HG02973 (cell line): ENCODE measurements at regions not wholly inside any gene's neighbourhood (a gene's known extent, or its start where the extent isn't known, plus 50 kb on each side); places are given as distances from the start of the nearest gene placed in this dataset.
"Not testable (repeated sequence)": the region's sequence is repeated elsewhere in the genome, so short reads cannot be mapped to it uniquely, and the experiment has no call there.

ENCODE experiments used
- ATAC-seq: cut with Tn5 transposase; IDR thresholded peaks from one replicate; pipeline ENCODE4 v1.9.1; 2021; ENCODE audit warnings: moderate library complexity; ENCODE audit not compliant: unreplicated experiment

DNA sequence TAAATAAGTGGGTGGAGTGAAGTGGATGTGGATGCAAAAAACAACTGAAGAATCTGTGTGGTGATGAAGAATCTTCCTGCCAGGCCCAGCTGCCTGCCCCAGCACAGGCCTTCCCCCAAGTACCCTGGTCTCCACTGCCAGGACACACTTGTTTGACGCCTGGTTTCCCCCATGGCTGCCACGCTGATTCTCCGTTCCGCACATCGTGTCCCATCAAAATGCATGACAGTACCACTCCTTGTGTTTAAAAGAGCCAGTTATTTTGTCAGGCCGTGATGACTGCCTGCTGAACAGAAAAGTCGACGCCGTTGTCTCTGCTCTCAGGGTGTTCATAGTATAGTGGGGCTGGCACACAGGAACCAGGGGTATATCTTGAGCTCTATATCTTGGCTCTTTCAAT is 50.3 kb upstream of the KYNU start:
- no peak for ATAC-seq

DNA sequence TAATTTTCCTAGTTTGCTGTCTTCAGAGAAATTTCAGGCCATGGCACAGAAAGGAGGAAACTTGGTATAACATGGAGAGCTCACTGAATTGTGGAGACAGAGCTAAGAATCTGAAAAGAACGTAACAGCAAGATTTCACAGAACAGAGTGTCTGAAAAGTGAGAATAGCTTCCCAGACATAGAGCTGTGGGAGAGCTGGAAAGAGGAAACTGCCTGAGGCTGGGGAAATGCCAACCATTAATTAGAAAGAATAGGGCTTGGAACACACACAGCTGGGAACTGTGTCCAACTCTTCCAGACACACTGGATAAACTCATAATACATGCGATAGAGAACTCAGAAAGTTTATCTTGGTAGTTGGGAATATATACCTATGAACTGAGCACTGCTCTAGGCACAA is 51.6 kb upstream of the KYNU start:
- no peak for ATAC-seq

DNA sequence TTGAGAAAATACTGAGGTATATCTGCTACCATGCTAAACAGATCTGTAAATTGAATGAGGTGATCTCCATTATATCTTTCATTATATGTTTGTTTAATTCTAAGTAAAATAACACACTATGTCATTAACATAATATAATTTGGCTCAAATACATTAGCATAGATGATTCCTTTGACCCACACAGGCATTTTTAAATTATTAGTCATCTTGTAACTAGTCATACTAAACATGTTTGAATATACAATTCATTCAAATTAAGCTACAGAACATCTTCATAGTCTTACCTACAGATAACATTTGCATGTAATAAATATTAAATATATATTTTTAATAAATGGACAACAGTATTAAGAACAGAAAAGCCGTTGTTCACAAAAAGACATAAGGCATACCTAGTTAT is 52.7 kb upstream of the KYNU start:
- ATAC-seq, result no peak

DNA sequence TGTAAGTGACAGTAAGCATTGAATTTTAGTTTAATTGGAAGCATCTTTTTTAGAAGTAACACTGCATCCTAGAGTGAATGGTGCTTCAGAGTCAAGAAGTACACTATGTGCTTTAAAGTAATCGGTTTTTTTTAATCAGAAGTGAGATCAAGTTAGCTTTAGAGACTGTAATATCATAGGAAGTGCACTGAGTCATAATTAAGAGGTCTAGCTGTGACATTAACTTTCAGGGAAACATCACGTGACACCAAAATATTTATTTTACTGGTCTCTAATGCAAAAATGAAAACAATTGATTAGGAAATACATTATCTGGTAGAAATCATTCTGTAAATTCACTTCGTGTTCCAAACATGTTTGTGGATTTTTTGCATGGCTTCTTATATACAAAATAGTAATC is 55.3 kb upstream of the KYNU start:
- no peak for ATAC-seq

- no peak for ATAC-seq
These were observed 58.1 kb upstream of the KYNU start for GRCh38 chr2:142819411-142819810.

DNA sequence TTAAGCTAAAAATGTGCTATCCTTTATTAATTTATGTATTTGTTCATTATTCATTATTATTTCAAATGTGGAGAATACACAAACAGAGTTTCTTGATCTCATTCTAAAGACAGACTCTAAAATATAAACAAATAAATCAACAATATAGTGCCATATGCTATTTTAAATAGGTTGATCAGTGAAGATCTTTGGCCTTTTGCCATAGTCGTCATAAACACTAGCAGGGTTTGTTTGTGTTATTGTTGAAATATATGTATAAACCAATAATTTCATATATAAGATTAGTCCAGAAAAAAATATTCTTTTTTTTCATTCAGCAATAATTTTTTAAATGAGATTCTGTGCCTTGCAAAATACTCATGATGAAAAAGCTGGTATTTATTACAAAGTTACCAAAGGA is 62.1 kb upstream of the KYNU start:
- no peak for ATAC-seq

- ATAC-seq, result no peak
These were observed 63.3 kb upstream of the KYNU start for GRCh38 chr2:142813830-142814829.

- not testable (repeated sequence) for ATAC-seq
These were observed 65.8 kb upstream of the KYNU start for GRCh38 chr2:142811644-142812043.

GRCh38 chr2:142805244-142805643 is 72.2 kb upstream of the KYNU start:
- no peak for ATAC-seq

DNA sequence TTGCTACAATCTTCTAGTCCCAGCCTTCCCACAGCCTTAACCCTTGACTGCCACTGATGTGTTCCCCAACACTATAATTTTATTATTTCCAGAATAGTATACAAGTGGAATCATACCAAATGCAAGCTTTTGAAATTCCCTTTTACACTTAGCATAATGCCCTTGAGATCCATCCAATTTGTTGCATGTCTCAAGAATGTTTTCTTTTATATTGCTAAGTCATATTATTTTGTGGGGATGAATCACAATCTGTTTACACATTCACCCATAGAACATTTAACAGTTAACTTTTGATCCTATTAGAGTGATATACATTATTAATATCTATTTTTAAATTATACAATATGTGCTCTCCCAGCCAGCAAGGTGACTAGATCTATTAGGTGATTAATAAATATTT is 74.3 kb upstream of the KYNU start:
- no peak for ATAC-seq

GRCh38 chr2:142796588-142796987 is 80.9 kb upstream of the KYNU start:
- ATAC-seq, result no peak

- ATAC-seq, result no peak
These were observed 81.3 kb upstream of the KYNU start for GRCh38 chr2:142796161-142796560.

GRCh38 chr2:142794850-142795249 is 82.6 kb upstream of the KYNU start:
- no peak for ATAC-seq

DNA sequence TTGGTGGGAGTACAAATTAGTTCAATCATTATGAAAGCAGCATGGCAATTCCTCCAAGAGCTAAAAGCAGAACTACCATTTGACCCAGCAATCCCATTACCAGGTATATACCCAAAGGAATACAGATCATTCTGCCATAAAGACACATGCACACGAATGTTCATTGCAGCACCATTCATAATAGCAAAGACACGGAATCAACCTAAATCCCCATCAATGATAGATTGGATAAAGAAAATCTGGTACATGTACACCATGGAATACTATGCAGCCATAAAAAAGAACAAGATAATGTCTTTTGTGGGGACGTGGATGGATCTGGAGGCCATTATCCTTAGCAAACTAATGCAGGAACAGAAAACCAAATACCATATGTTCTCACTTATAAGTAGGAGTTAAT is 85.1 kb upstream of the KYNU start:
- ATAC-seq, result not testable (repeated sequence)

DNA sequence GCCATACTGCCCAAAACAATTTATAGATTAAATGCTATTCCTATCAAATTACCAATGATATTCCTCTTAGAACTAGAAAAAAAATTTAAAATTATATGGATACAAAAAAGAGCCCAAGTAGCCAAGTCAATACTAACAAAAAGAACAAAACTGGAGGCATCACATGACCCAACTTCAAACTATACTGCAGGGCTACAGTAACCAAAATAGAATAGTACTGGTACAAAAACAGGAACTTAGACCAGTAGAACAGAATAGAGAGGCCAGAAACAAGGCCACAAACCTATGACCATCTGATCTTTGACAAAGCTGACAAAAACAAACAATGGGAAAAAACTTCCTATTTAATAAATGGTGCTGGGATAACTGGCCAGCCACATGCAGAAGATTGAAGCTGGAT is 86.1 kb upstream of the KYNU start:
- ATAC-seq, result no peak

- no peak for ATAC-seq
These were observed 90.4 kb upstream of the KYNU start for GRCh38 chr2:142786918-142787702.

- no peak for ATAC-seq
These were observed 94.5 kb upstream of the KYNU start for GRCh38 chr2:142782942-142783443.

- ATAC-seq, result no peak
These were observed 96.3 kb upstream of the KYNU start for GRCh38 chr2:142781146-142781545.

DNA sequence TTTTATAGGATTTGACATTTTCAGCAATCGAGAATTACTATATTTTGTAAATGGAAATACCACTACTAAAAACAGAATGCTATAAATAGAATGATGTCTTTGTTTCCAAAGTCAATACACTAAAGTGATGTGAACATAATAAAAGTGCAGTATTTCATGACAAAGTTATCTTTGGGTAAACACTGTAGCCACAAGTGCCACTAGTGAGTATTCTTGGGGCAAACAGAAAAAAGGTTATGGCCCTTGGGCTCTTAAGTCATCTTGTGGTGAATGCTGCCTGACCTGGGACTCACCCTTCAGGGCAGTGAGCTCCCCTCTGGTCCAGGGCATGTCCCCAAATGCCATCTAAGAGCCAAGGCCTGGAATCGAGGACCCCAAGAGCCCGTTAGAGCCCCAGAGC is 99.2 kb upstream of the KYNU start:
- ATAC-seq, result no peak

DNA sequence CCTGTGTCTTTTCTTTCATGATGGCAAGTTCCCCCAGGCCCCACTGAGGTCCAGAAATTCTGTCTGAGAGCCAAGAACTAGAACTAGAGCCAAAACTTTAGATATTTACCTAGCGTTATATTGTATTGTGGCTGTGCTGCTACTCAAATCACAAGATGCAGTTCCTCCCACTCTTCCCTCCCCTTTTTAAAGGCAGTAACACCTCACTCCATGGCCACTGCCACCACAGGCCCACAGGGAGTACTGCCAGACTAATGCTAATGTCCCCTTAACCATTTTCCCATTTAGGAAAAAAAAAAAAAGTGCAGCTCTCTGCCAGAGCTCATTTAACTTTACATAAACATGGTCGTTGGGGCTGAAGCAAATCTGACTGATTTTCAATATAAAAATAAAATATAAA is 99.7 kb upstream of the KYNU start:
- no peak for ATAC-seq

GRCh38 chr2:142769761-142770160 is 107.7 kb upstream of the KYNU start:
- ATAC-seq, result no peak

DNA sequence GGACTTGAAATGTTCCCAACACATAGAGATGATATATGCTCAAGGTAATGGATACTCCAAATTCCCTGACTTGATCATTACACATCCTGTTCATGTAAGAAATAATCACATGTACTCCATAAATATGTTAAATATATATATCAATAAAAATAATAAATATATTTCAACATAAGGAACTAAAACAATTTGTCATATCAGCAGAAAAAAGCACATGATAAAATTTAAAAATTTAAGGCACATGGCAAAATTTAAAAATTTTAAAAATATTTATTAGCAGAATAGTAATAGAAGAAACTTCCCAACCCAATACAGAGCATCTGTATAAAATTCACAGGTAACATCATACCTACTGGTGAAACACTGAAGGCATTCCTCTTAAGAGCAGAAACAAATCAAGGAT is 109.6 kb upstream of the KYNU start:
- ATAC-seq, result no peak
